Body of pancreas (tissue), 4 donors: ENCODE measurements at regions not wholly inside any gene's neighbourhood (a gene's known extent, or its start where the extent isn't known, plus 50 kb on each side); places are given as distances from the start of the nearest gene placed in this dataset.

Experiments used
- ATAC-seq: fragments of 150-250 bp; one replicate; pipeline ENCODE4 v1.9.1; 2016
- DNase-seq, 4 donors: peaks; one replicate each; pipeline ENCODE4 v3.0.0-alpha.2; 2019
- H3K27ac ChIP-seq, 4 donors: fragments of 200-600 bp; sonication (generic); 1 replicate in 3 of 4; 2 replicates in 1 of 4; pipeline versions ENCODE4 v1.5.1 to v1.6.1; 2016 to 2019; ENCODE audit warnings: mild to moderate bottlenecking in 1 of 4, mixed read lengths in 1 of 4, moderate library complexity in 1 of 4
- H3K27me3 ChIP-seq, 2 donors: fragments of 200-600 bp; sonication (generic); one replicate each; pipeline ENCODE4 v1.6.0; 2016; ENCODE audit warnings: mild to moderate bottlenecking in 1 of 2
- H3K36me3 ChIP-seq, 2 donors: fragments of 200-600 bp; sonication (generic); replicated peaks in 1 of 2; 2 replicates each; pipeline ENCODE4 v1.5.1; 2016; ENCODE audit warnings: low read depth in 2 of 2; ENCODE audit not compliant: insufficient read depth in 1 of 2
- H3K4me1 ChIP-seq: fragments of 200-600 bp; sonication (generic); one replicate; pipeline ENCODE4 v1.6.0; 2016
- H3K4me3 ChIP-seq, 2 donors: fragments of 200-600 bp; sonication (generic); 1 replicate in 1 of 2; 2 replicates in 1 of 2; pipeline ENCODE4 v1.5.1; 2016 to 2019
- H3K9me3 ChIP-seq, 3 donors: fragments of 200-600 bp; sonication (generic); 1 replicate in 2 of 3; 2 replicates in 1 of 3; pipeline ENCODE4 v1.5.1; 2016
- POLR2A ChIP-seq, 3 donors: fragments of 450-650 bp; IDR thresholded peaks; one replicate each; pipeline ENCODE4 v1.6.1; 2016; ENCODE audit warnings: antibody characterized with exemption in 3 of 3, mild to moderate bottlenecking in 2 of 3
- WGBS, 2 donors: methylation state at CpG; one replicate each; pipeline ENCODE4 v1.1.5; 2017; 5-methylcytosine and 5-hydroxymethylcytosine counted together
- intact Hi-C: fragments of 100-400 bp; cut with DNase I; formaldehyde crosslinking; loops from one replicate; pipeline ENCODE4 v1.15.1; 2023
- TF ChIP-seq, protein P1 (sequence below), 7 experiments: fragments of 450-650 bp in 4 of 7; fragments of 200-600 bp in 3 of 7; sonication (generic) in 3 of 7; IDR thresholded peaks; one replicate each; pipeline ENCODE4 v1.5.1; 2016 to 2019; ENCODE audit warnings: antibody characterized with exemption in 7 of 7

DNA sequence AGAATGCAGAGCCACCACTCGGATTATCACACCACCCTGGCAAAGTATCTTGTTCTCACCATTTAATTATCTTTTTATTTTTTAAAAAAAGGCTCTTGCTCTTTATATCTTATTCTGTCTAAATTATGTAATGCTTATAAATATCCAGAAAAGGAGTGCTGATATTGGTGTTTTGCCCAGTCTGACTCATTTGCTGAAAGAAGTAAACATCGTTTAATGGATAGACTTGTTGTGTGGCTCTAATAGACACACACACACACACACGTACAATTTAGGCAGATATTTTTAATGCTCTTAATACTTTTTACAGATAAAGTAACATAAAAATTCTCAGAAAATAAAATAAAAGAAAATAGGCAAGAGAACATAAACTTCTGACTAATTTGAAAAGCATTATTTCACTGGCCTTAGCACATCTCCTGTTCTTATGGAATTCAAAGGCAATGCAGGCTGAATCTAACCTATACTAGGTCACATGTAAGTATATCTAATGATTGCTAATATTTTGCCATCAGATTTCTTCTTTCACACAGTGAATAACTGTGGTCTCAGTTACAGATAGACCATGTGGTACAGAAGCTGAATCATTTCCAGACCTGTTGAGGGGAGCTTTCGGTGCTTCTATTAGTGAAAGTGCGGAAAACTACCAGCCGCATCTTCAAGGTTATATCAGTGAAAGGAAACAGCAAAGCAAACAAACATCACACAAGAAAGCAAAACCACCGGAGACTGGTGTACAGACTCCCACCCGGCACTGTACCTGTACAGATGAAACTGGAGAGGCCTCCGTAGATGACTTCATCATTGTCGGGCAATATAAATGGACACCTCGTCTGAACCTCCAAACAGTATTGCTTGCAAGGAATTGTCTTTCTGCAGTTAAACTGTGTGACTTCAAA, 642.1 kb upstream of the ARGLU1 start:
- ATAC-seq: no peak
- DNase-seq: no peak
- Histone ChIP-seq H3K4me1 (no peaks in the 10 kb centered on the region), H3K27ac (no peak overlapping the region), H3K9me3 (no peaks in the 10 kb centered on the region), H3K36me3 (no peaks in the 10 kb centered on the region), H3K27me3 (no peaks in the 10 kb centered on the region), H3K4me3 (no peak overlapping the region)
- intact Hi-C loops: loop anchor here (5.0 kb wide), 2 partner anchors 442 to 947 kb away; no protein-coding TSS in a partner anchor
- 42 to 46% methylated on average over 11 of the region's 11 CpGs for WGBS, 2 donors
- TF ChIP-seq, protein P1, sequence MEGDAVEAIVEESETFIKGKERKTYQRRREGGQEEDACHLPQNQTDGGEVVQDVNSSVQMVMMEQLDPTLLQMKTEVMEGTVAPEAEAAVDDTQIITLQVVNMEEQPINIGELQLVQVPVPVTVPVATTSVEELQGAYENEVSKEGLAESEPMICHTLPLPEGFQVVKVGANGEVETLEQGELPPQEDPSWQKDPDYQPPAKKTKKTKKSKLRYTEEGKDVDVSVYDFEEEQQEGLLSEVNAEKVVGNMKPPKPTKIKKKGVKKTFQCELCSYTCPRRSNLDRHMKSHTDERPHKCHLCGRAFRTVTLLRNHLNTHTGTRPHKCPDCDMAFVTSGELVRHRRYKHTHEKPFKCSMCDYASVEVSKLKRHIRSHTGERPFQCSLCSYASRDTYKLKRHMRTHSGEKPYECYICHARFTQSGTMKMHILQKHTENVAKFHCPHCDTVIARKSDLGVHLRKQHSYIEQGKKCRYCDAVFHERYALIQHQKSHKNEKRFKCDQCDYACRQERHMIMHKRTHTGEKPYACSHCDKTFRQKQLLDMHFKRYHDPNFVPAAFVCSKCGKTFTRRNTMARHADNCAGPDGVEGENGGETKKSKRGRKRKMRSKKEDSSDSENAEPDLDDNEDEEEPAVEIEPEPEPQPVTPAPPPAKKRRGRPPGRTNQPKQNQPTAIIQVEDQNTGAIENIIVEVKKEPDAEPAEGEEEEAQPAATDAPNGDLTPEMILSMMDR (IDR thresholded peaks at IDR 0.05): no peak
- no peak for TF ChIP-seq POLR2A (IDR thresholded peaks at IDR 0.05)

DNA sequence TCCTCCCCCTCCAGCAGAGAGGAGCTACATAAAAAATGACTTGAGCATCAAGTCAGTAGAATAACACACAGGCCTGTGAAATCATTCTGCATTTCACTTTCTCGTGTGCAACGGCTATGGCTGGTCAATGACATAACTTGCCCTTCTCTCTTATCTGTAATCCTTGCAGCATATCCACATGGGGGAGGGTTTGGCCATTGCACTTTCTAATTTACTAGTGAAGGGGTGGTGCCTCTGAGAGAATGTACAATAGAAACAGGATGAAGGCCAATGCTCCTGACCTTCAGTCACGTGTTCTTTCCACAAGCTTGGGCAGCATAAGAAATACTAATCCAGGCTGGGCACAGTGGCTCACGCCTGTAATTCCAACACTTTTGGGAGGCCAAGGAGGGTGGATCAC, 641.0 kb upstream of the ARGLU1 start:
- 28% methylated on average over 4 of the region's 4 CpGs for WGBS, 2 donors
- H3K4me3 ChIP-seq: no peak overlapping the region
- H3K27ac ChIP-seq: no peak overlapping the region
- intact Hi-C loops: loop anchor here (5.0 kb wide), 1 partner anchor 948 kb away; no protein-coding TSS in a partner anchor
- no peaks in the 10 kb centered on the region for H3K4me1 ChIP-seq
- no peaks in the 10 kb centered on the region for H3K36me3 ChIP-seq
- no peaks in the 10 kb centered on the region for H3K9me3 ChIP-seq
- no peaks in the 10 kb centered on the region for H3K27me3 ChIP-seq
- no peak for DNase-seq
- TF ChIP-seq POLR2A (IDR thresholded peaks at IDR 0.05): no peak
- TF ChIP-seq, protein P1 (IDR thresholded peaks at IDR 0.05): no peak
- no peak for ATAC-seq

- 25 to 27% methylated on average over 16 of the region's 16 CpGs for WGBS, 2 donors
- intact Hi-C loops: loop anchor here (5.0 kb wide), 1 partner anchor 952 kb away; no protein-coding TSS in a partner anchor
- H3K4me1 ChIP-seq: no peaks in the 10 kb centered on the region
- ATAC-seq (peak; percentile 81), DNase-seq (peak; percentile 61 to 73 (median 66))
- TF ChIP-seq, protein P1 (IDR thresholded peaks at IDR 0.05): peak; percentile 77 to 98 (median 88)
- no peak for TF ChIP-seq POLR2A (IDR thresholded peaks at IDR 0.05)
- no peaks in the 10 kb centered on the region for H3K36me3 ChIP-seq
- H3K27ac ChIP-seq: no peak overlapping the region
- no peaks in the 10 kb centered on the region for H3K9me3 ChIP-seq
- no peak overlapping the region for H3K4me3 ChIP-seq
- H3K27me3 ChIP-seq: no peaks in the 10 kb centered on the region
These were observed 637.6 kb upstream of the ARGLU1 start for GRCh38 chr13:107205318-107206104.

- peak overlapping the region in 1 of 4 donors; percentile 41 for H3K27ac ChIP-seq
- intact Hi-C loops: no loop called here
- no peaks in the 10 kb centered on the region for H3K9me3 ChIP-seq
- peak; percentile 41 for ATAC-seq
- H3K27me3 ChIP-seq: no peaks in the 10 kb centered on the region
- no peak for TF ChIP-seq POLR2A (IDR thresholded peaks at IDR 0.05)
- TF ChIP-seq, protein P1 (IDR thresholded peaks at IDR 0.05): peak in 3 of 7 experiments; percentile 17 to 26 (median 20)
- no peaks in the 10 kb centered on the region for H3K36me3 ChIP-seq
- peak in 2 of 4 donors; percentile 13 to 15 for DNase-seq
- no peaks in the 10 kb centered on the region for H3K4me1 ChIP-seq
- no peak overlapping the region for H3K4me3 ChIP-seq
- WGBS, 2 donors: 35 to 52% methylated on average over 7 to 11 of the region's 11 CpGs
These were observed 635.4 kb upstream of the ARGLU1 start for GRCh38 chr13:107203146-107203847.
